Endothelial cell of umbilical vein (primary cell): ENCODE measurements at regions not wholly inside any gene's neighbourhood (a gene's known extent, or its start where the extent isn't known, plus 50 kb on each side); places are given as distances from the start of the nearest gene placed in this dataset.

ENCODE experiments used
- BruUV-seq: library from RNA; stranded (reverse); fragments of 400-500 nt; replicated peaks from 2 replicates; lab custom pipeline; 2021; lab: Mats Ljungman, UMichigan
- CTCF ChIA-PET: fragments of 300-600, 350-600 bp; sonication (Branson Sonifier 250); formaldehyde crosslinking; loops from one replicate; lab custom pipeline; 2021; ENCODE audit warnings: antibody characterized with exemption, inconsistent platforms; lab: Charles Lee
- POLR2A ChIA-PET: fragments of 300-600, 350-600 bp; sonication (Branson Sonifier 250); formaldehyde crosslinking; loops from one replicate; lab custom pipeline; 2021; ENCODE audit warnings: antibody characterized with exemption, inconsistent platforms; lab: Charles Lee
- DNase-seq: peaks from one replicate; pipeline ENCODE4 v3.0.0-alpha.2; 2011; ENCODE audit warnings: low read depth, low spot score
- FAIRE-seq: peaks from 2 replicates; lab custom pipeline; 2011; peaks lifted over from hg19 to GRCh38; lab: Jason Lieb, UNC
- H2AFZ ChIP-seq: 2 replicates; pipeline ENCODE4 v1.6.0; 2012; ENCODE audit warnings: low read depth, low read length, control low read depth, inconsistent platforms
- H3K27ac ChIP-seq: 2 replicates; pipeline ENCODE4 v1.5.1; 2011; ENCODE audit warnings: low read depth, mild to moderate bottlenecking, control low read depth, low read length, moderate library complexity; ENCODE audit not compliant: insufficient read depth
- H3K27me3 ChIP-seq, 2 experiments: 2 replicates each; pipeline versions ENCODE4 v1.6.0 to v1.6.1; 2011; ENCODE audit warnings: low read length in 2 of 2, mixed read lengths in 1 of 2; ENCODE audit not compliant: control insufficient read depth in 2 of 2, insufficient read depth in 2 of 2
- H3K36me3 ChIP-seq, 2 experiments: 2 replicates in 1 of 2; 3 replicates in 1 of 2; pipeline ENCODE4 v1.5.1; 2011; ENCODE audit warnings: low read length in 2 of 2, mild to moderate bottlenecking in 1 of 2, moderate library complexity in 1 of 2; ENCODE audit not compliant: control insufficient read depth in 2 of 2, insufficient read depth in 2 of 2; ENCODE audit errors: extremely low read depth in 1 of 2
- H3K4me1 ChIP-seq: 3 replicates; pipeline ENCODE4 v1.5.1; 2011; ENCODE audit warnings: mild to moderate bottlenecking, low read length; ENCODE audit not compliant: control insufficient read depth, insufficient read depth; ENCODE audit errors: extremely low read depth
- H3K4me2 ChIP-seq: 2 replicates; pipeline ENCODE4 v1.6.1; 2011; ENCODE audit warnings: low read length, control low read depth, mixed read lengths; ENCODE audit not compliant: insufficient read depth
- H3K4me3 ChIP-seq, 3 experiments: fragments of 200-600 bp in 1 of 3; sonication (generic), shearing (Covaris generic) in 1 of 3; replicated peaks in 1 of 3; 2 replicates each; pipeline ENCODE4 v1.5.1; 2011 to 2016; ENCODE audit warnings: control low read depth in 3 of 3, low read length in 3 of 3, mild to moderate bottlenecking in 2 of 3, inconsistent platforms in 1 of 3, low read depth in 1 of 3, moderate library complexity in 1 of 3; ENCODE audit not compliant: insufficient read depth in 1 of 3
- H3K79me2 ChIP-seq: 2 replicates; pipeline ENCODE4 v1.6.0; 2012; ENCODE audit warnings: low read length, inconsistent platforms; ENCODE audit not compliant: control insufficient read depth, insufficient read depth
- H3K9ac ChIP-seq: replicated peaks from 2 replicates; pipeline ENCODE3; 2011; ENCODE audit warnings: low read length, control low read depth; ENCODE audit not compliant: insufficient read depth; ENCODE audit errors: extremely low read depth
- H3K9me1 ChIP-seq: replicated peaks from 3 replicates; pipeline ENCODE4 v1.6.0; 2011; ENCODE audit warnings: mild to moderate bottlenecking, low read length; ENCODE audit not compliant: control insufficient read depth, insufficient read depth; ENCODE audit errors: extremely low read depth
- H3K9me3 ChIP-seq: replicated peaks from 2 replicates; pipeline ENCODE4 v1.5.1; 2012; ENCODE audit warnings: low read length, inconsistent platforms; ENCODE audit not compliant: control insufficient read depth, insufficient read depth
- H4K20me1 ChIP-seq: replicated peaks from 2 replicates; pipeline ENCODE3; 2011; ENCODE audit warnings: mild to moderate bottlenecking, low read length; ENCODE audit not compliant: control insufficient read depth, insufficient read depth; ENCODE audit errors: extremely low read depth
- EZH2 ChIP-seq: IDR thresholded peaks from 2 replicates; pipeline ENCODE4 v1.6.1; 2012; ENCODE audit warnings: borderline replicate concordance, low read depth, mild to moderate bottlenecking, moderate library complexity, low read length, inconsistent platforms; ENCODE audit not compliant: severe bottlenecking
- FOS ChIP-seq: IDR thresholded peaks from 2 replicates; pipeline ENCODE4 v1.6.1; 2011; ENCODE audit warnings: mild to moderate bottlenecking, low read length, moderate library complexity, borderline replicate concordance; ENCODE audit not compliant: insufficient read depth
- GATA2 ChIP-seq: IDR thresholded peaks from 2 replicates; pipeline ENCODE4 v1.7.0; 2011; ENCODE audit warnings: low read depth, mild to moderate bottlenecking, moderate library complexity, mixed read lengths, low read length; ENCODE audit not compliant: insufficient read length, insufficient read depth
- JUN ChIP-seq: IDR thresholded peaks from 2 replicates; pipeline ENCODE4 v1.6.1; 2011; ENCODE audit warnings: borderline replicate concordance, low read depth; ENCODE audit not compliant: insufficient read length, insufficient read depth
- MYC ChIP-seq: IDR thresholded peaks from one replicate; pipeline ENCODE4 v1.6.1; 2011; ENCODE audit warnings: mild to moderate bottlenecking, low read depth, low read length
- POLR2A ChIP-seq: IDR thresholded peaks from 2 replicates; pipeline ENCODE4 v1.6.1; 2012; ENCODE audit warnings: low read depth, mild to moderate bottlenecking, control low read depth, low read length
- POLR2AphosphoS5 ChIP-seq: IDR thresholded peaks from 2 replicates; pipeline ENCODE4 v1.6.1; 2012; ENCODE audit warnings: low read depth, mild to moderate bottlenecking, control low read depth, low read length, moderate library complexity; ENCODE audit not compliant: insufficient read depth
- dilution Hi-C: fragments of 300-500 bp; cut with MboI; formaldehyde crosslinking; loops from one replicate; pipeline ENCODE4 v1.15.0; 2019; ENCODE audit warnings: low sequenced_read_pairs; ENCODE audit not compliant: extremely low pct_ligation_motif_present
- intact Hi-C: fragments of 100-400 bp; cut with micrococcal nuclease; formaldehyde crosslinking; loops from one replicate; pipeline ENCODE4 v1.10.0; 2022
- TF ChIP-seq, protein P1 (sequence below): IDR thresholded peaks from 2 replicates; pipeline ENCODE4 v1.6.1; 2011; ENCODE audit not compliant: insufficient read depth, insufficient read length
- TF ChIP-seq, protein P2 (sequence below), 2 donors: IDR thresholded peaks; 1 replicate in 1 of 2; 2 replicates in 1 of 2; pipeline ENCODE4 v1.5.1; 2011; ENCODE audit warnings: low read length in 2 of 2, mild to moderate bottlenecking in 2 of 2, moderate library complexity in 2 of 2, control low read depth in 1 of 2, inconsistent platforms in 1 of 2, low read depth in 1 of 2; ENCODE audit not compliant: insufficient read depth in 1 of 2; ENCODE audit errors: extremely low read depth in 1 of 2

DNA sequence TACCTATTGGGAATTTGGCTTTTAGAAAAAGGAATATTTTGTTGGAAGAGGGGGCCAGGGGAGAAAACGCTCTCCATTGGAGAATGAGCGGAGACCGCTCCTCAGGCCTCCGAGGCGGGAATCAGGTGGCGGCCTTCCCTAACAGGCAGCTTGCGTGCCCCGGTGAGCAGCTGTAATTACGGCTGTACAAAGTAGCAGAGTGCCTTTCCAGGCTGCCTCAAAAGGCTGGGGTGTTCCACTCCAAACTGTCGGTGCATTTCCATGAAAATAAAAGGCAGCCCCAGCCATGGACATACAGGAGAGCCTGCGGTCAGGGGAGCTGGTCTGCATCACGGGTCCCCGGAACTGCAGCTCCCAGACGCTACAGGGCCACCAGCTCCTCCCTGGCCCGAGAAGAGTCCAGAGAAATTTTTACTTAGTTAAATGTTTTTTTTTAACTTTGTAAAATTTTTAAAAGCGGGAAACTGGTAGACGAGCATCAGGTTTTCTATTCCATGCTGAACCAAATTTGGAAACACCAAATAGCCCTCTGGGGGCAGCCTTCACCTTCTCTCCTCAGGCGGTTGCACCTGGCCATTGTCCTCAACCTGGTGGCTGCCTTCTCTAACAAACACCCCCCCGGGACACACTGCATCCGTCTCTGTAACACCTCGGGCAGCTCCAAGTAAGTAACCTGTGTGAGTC lies 209.3 kb upstream of the SALL3 start:
- CTCF ChIA-PET: no interaction called here
- TF ChIP-seq POLR2AphosphoS5 (no peak), MYC (no peak), GATA2 (no peak), POLR2A (no peak), JUN (no peak), EZH2 (no peak), FOS (no peak)
- TF ChIP-seq, protein P1, sequence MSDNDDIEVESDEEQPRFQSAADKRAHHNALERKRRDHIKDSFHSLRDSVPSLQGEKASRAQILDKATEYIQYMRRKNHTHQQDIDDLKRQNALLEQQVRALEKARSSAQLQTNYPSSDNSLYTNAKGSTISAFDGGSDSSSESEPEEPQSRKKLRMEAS: no peak
- TF ChIP-seq, protein P2, sequence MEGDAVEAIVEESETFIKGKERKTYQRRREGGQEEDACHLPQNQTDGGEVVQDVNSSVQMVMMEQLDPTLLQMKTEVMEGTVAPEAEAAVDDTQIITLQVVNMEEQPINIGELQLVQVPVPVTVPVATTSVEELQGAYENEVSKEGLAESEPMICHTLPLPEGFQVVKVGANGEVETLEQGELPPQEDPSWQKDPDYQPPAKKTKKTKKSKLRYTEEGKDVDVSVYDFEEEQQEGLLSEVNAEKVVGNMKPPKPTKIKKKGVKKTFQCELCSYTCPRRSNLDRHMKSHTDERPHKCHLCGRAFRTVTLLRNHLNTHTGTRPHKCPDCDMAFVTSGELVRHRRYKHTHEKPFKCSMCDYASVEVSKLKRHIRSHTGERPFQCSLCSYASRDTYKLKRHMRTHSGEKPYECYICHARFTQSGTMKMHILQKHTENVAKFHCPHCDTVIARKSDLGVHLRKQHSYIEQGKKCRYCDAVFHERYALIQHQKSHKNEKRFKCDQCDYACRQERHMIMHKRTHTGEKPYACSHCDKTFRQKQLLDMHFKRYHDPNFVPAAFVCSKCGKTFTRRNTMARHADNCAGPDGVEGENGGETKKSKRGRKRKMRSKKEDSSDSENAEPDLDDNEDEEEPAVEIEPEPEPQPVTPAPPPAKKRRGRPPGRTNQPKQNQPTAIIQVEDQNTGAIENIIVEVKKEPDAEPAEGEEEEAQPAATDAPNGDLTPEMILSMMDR (IDR thresholded peaks at IDR 0.05; ENCODE audit: extremely low read depth in 1 of 2, insufficient read depth in 1 of 2, low read depth in 1 of 2, low read length in 2 of 2): no peak
- Histone ChIP-seq H3K36me3 (no peaks in the 10 kb centered on the region), H3K27me3 (no peaks in the 10 kb centered on the region), H3K27ac (no peak overlapping the region), H3K4me2 (no peak overlapping the region), H3K4me1 (no peaks in the 10 kb centered on the region), H2AFZ (no peak overlapping the region), H3K9me1 (no peaks in the 10 kb centered on the region), H4K20me1 (no peaks in the 10 kb centered on the region), H3K4me3 (no peak overlapping the region), H3K79me2 (no peaks in the 10 kb centered on the region), H3K9ac (no peak overlapping the region), H3K9me3 (peaks cover 9% of the 10 kb centered on the region)
- dilution Hi-C loops: no loop called here
- FAIRE-seq (no peak), DNase-seq (no peak)
- intact Hi-C loops: no loop called here
- no TSS peak for BruUV-seq
- POLR2A ChIA-PET: no interaction called here
